Common myeloid progenitor, CD34-positive (primary cell): ENCODE measurements at regions not wholly inside any gene's neighbourhood (a gene's known extent, or its start where the extent isn't known, plus 50 kb on each side); places are given as distances from the start of the nearest gene placed in this dataset.

Experiments
- CTCF ChIA-PET: fragments of 350-600 bp; sonication (Branson Sonifier 250); formaldehyde crosslinking; loops from one replicate; lab custom pipeline; 2021; ENCODE audit warnings: antibody characterized with exemption; lab: Charles Lee
- POLR2A ChIA-PET: fragments of 350-600 bp; sonication (Branson Sonifier 250); formaldehyde crosslinking; loops from one replicate; lab custom pipeline; 2021; ENCODE audit warnings: antibody characterized with exemption; lab: Charles Lee
- DNase-seq, 3 donors: peaks; one replicate each; pipeline versions ENCODE4 v3.0.0 to v3.0.0-alpha.2; 2013
- H3K27ac ChIP-seq, 2 experiments: 1 replicate in 1 of 2; 2 replicates in 1 of 2; pipeline ENCODE4 v1.7.0; 2013; ENCODE audit warnings: inconsistent platforms in 2 of 2, low read length in 2 of 2, mild to moderate bottlenecking in 2 of 2, low read depth in 1 of 2, moderate library complexity in 1 of 2; ENCODE audit not compliant: severe bottlenecking in 2 of 2, insufficient read depth in 1 of 2, poor library complexity in 1 of 2
- H3K27me3 ChIP-seq, 5 experiments: replicated peaks in 2 of 5; 1 replicate in 3 of 5; 2 replicates in 2 of 5; pipeline versions ENCODE4 v1.6.1 to v1.7.0; 2013; ENCODE audit warnings: low read length in 4 of 5, mild to moderate bottlenecking in 2 of 5, moderate library complexity in 2 of 5, inconsistent platforms in 1 of 5; ENCODE audit not compliant: insufficient read depth in 5 of 5, control insufficient read depth in 4 of 5
- H3K36me3 ChIP-seq, 4 experiments: 1 replicate in 2 of 4; 2 replicates in 2 of 4; pipeline versions ENCODE4 v1.6.1 to v1.7.0; 2013; ENCODE audit warnings: low read length in 3 of 4, control low read depth in 1 of 4, mild to moderate bottlenecking in 1 of 4; ENCODE audit not compliant: control insufficient read depth in 4 of 4, insufficient read depth in 4 of 4
- H3K4me1 ChIP-seq, 4 experiments: 1 replicate in 3 of 4; 2 replicates in 1 of 4; pipeline versions ENCODE4 v1.6.1 to v1.7.1; 2013; ENCODE audit warnings: low read length in 3 of 4, mild to moderate bottlenecking in 3 of 4, control low read depth in 1 of 4, inconsistent platforms in 1 of 4, moderate library complexity in 1 of 4; ENCODE audit not compliant: control insufficient read depth in 4 of 4, insufficient read depth in 4 of 4; ENCODE audit errors: control extremely low read depth in 1 of 4
- H3K4me3 ChIP-seq, 7 experiments: 1 replicate in 4 of 7; 2 replicates in 3 of 7; pipeline versions ENCODE4 v1.5.1 to v1.7.0; 2013; ENCODE audit warnings: mild to moderate bottlenecking in 7 of 7, low read length in 6 of 7, moderate library complexity in 6 of 7, inconsistent platforms in 2 of 7, low read depth in 2 of 7, control low read depth in 1 of 7; ENCODE audit not compliant: insufficient read depth in 4 of 7, control insufficient read depth in 1 of 7; ENCODE audit errors: extremely low read depth in 1 of 7
- H3K9me3 ChIP-seq, 5 experiments: 1 replicate in 4 of 5; 2 replicates in 1 of 5; pipeline versions ENCODE4 v1.6.1 to v1.7.1; 2013; ENCODE audit warnings: low read length in 4 of 5, mild to moderate bottlenecking in 2 of 5, inconsistent platforms in 1 of 5, low read depth in 1 of 5, moderate library complexity in 1 of 5; ENCODE audit not compliant: control insufficient read depth in 4 of 5, insufficient read depth in 2 of 5; ENCODE audit errors: control extremely low read depth in 1 of 5
- WGBS: methylation state at CpG from one replicate; pipeline ENCODE4 v1.1.5; 2013; ENCODE audit not compliant: insufficient coverage; 5-methylcytosine and 5-hydroxymethylcytosine counted together

DNA sequence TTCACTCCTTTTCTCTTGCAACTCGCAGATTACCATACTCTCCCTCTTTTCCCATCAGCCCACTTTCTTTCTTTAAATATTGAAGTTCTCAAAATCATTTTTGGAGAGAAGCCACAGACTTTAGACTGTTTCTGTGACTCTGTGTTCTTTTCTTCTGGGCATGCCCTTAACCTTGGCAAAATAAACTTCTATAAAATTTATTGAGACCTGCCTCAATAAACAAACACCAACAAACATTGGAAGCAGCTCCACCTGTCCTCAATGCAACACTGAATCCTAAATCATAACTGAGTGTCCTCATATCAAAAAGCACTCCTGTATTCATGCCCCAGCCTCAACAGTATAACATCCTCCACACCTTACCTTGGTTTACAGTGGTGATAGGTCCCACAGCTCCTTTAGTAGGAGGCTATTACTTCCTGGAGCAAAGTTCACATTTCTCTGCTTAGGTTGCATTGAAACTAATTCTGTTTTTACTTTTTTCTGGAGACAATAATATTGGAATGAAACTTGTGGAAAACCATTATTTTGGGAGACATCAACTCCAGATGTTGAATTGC is 320.0 kb upstream of the LRRC4C start:
- POLR2A ChIA-PET, result no interaction called here
- no peak for DNase-seq
- no peak overlapping the region for H3K27ac ChIP-seq
- WGBS, result 100% methylated on average over 1 of the region's 1 CpG
- CTCF ChIA-PET, result no interaction called here
- H3K4me1 ChIP-seq, result no peaks in the 10 kb centered on the region
- H3K9me3 ChIP-seq, result no peaks in the 10 kb centered on the region
- no peaks in the 10 kb centered on the region for H3K27me3 ChIP-seq
- no peaks in the 10 kb centered on the region for H3K36me3 ChIP-seq
- H3K4me3 ChIP-seq, result no peak overlapping the region

- no CpG with 5 or more reads among the region's 2 CpGs for WGBS
- no peak overlapping the region for H3K27ac ChIP-seq
- CTCF ChIA-PET, result no interaction called here
- DNase-seq, result no peak
- H3K9me3 ChIP-seq, result no peaks in the 10 kb centered on the region
- POLR2A ChIA-PET, result interaction anchor here (0.6 kb wide), 1 partner anchor 154 kb away, joined by 3 read pairs; no protein-coding TSS in a partner anchor
- H3K4me3 ChIP-seq, result no peak overlapping the region
- no peaks in the 10 kb centered on the region for H3K27me3 ChIP-seq
- no peaks in the 10 kb centered on the region for H3K36me3 ChIP-seq
- H3K4me1 ChIP-seq, result no peaks in the 10 kb centered on the region
These were observed 322.0 kb upstream of the LRRC4C start for GRCh38 chr11:41781441-41781840.

DNA sequence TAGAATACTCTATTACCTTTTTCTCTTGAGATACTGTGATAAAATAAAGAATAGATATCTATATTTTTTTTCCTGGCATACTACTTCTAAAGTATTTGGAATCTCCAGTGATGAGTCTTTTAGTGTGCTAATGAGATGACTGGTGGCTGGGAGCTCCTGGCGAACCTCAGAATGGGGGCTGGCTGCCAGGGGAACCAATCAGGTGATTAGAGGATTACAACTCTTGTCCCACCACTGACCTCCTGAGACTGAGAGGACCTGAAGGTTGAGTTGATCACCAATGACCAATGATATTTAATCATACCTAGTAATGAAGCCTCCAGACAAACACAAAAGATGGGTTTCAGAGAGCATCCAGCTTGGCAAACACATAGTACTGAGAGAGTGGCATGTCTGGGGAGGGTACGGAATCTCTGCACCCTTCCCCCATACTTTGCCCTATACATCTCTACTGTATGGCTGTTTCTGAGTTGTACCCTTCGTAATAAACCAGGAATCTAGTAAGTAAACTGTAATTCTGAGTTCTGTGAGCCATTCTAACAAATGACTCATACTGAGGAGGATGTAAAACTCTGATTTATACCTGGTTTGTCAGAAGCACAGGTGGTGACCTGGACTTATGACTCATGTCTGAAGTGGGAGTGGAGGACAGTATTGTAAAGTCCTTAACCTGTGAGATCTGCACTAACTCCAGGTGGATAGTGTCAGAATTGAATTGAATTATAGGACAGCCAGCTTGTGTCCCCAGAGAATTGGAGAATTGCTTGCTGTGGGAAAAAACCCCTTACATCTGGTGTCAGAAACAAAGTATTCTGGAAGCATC is 325.3 kb upstream of the LRRC4C start:
- ChIA-PET POLR2A (no interaction called here), CTCF (no interaction called here)
- Histone ChIP-seq H3K4me3 (no peak overlapping the region), H3K27me3 (no peaks in the 10 kb centered on the region), H3K4me1 (no peaks in the 10 kb centered on the region), H3K9me3 (no peaks in the 10 kb centered on the region), H3K27ac (no peak overlapping the region), H3K36me3 (no peaks in the 10 kb centered on the region)
- DNase-seq, result no peak
- 100% methylated on average over 1 of the region's 3 CpGs for WGBS

DNA sequence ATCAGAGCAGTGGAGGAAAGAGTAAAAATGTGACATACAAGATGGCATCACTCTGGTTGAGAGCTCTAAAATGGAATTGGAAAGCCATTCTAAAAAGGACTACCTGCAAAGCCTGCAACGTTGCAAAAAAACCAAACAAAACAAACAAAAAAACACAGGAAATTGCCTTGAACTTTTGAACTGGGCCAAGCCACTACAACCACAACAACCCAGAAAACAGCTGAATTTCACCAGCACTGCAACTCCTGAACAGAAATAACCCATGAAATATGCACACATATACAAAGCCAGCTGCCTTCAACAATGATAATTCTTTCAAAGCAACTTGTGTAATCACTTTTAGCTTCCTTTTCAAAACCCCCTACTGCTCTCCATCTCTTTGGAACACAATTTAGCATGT is 326.6 kb upstream of the LRRC4C start:
- Histone ChIP-seq H3K27ac (no peak overlapping the region), H3K4me3 (no peak overlapping the region), H3K27me3 (no peaks in the 10 kb centered on the region), H3K36me3 (no peaks in the 10 kb centered on the region), H3K9me3 (peaks cover 0 to 2% (median 0%) of the 10 kb centered on the region in 5 experiments), H3K4me1 (no peaks in the 10 kb centered on the region)
- CTCF ChIA-PET, result no interaction called here
- no CpG with 5 or more reads among the region's 1 CpG for WGBS
- POLR2A ChIA-PET, result no interaction called here
- no peak for DNase-seq

DNA sequence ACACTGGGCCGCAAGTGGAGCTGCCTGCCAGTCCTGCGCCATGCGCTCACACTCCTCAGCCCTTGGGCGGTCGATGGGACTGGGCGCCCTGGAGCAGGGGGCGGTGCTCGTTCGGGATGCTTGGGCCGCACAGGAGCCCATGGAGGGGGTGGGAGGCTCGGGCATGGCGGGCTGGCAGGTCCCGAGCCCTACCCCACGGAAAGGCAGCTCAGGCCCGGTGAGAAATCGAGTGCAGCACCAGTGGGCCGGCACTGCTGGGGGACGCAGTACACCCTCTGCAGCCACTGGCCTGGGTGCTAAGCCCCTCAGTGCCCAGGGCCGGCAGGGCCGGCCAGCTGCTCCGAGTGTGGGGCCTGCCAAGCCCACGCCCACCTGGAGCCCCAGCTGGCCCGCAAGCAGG is 328.7 kb upstream of the LRRC4C start:
- H3K27me3 ChIP-seq, result no peaks in the 10 kb centered on the region
- WGBS, result 92% methylated on average over 17 of the region's 23 CpGs
- ChIA-PET POLR2A (no interaction called here), CTCF (no interaction called here)
- no peak overlapping the region for H3K4me3 ChIP-seq
- H3K36me3 ChIP-seq, result no peaks in the 10 kb centered on the region
- H3K4me1 ChIP-seq, result no peaks in the 10 kb centered on the region
- peaks cover 0 to 2% (median 0%) of the 10 kb centered on the region in 5 experiments for H3K9me3 ChIP-seq
- DNase-seq, result no peak
- H3K27ac ChIP-seq, result no peak overlapping the region

DNA sequence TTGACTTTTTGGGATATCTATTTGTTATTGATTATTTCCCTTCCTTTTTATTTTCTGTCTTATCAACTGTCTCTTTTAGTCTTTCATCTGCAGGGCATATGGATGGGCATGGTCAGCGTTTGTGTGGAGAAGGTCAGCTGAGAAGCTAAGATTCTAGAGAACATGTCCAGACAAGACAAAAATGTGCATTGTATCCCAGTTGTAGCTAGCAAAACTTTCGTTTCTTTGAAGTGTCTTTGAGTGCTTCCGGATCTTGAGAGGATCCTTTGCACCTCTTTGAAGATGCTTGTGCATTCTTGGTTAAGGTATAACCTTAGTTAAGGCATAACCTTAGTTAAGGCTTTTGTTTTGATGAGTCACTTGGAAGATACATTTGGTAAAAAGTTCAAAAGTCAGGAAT is 329.9 kb upstream of the LRRC4C start:
- Histone ChIP-seq H3K36me3 (no peaks in the 10 kb centered on the region), H3K9me3 (peaks cover 0 to 2% (median 0%) of the 10 kb centered on the region in 5 experiments), H3K4me1 (no peaks in the 10 kb centered on the region), H3K27me3 (no peaks in the 10 kb centered on the region), H3K27ac (no peak overlapping the region), H3K4me3 (no peak overlapping the region)
- 90% methylated on average over 3 of the region's 3 CpGs for WGBS
- DNase-seq, result no peak
- ChIA-PET POLR2A (no interaction called here), CTCF (no interaction called here)

- Histone ChIP-seq H3K4me3 (no peak overlapping the region), H3K27ac (no peak overlapping the region), H3K27me3 (no peaks in the 10 kb centered on the region), H3K36me3 (no peaks in the 10 kb centered on the region), H3K9me3 (peaks cover 0 to 2% (median 0%) of the 10 kb centered on the region in 5 experiments), H3K4me1 (no peaks in the 10 kb centered on the region)
- no CpG with 5 or more reads among the region's 1 CpG for whole genome bisulfite sequencing
- CTCF ChIA-PET, result interaction anchor here (0.6 kb wide), 1 partner anchor 392 kb away, joined by 3 read pairs; no protein-coding TSS in a partner anchor
- DNase-seq, result no peak
- POLR2A ChIA-PET, result no interaction called here
These were observed 335.6 kb upstream of the LRRC4C start for GRCh38 chr11:41795004-41795403.
